Upper lobe of right lung (tissue), 1 donor: ENCODE measurements at regions not wholly inside any gene's neighbourhood (a gene's known extent, or its start where the extent isn't known, plus 50 kb on each side); places are given as distances from the start of the nearest gene placed in this dataset.

Source experiments
- ATAC-seq: fragments of 200-7000 bp; cut with Tn5 transposase; one replicate; pipeline ENCODE4 v1.9.1; 2020; ENCODE audit warnings: mild to moderate bottlenecking, moderate library complexity
- DNase-seq: peaks from one replicate; pipeline ENCODE4 v3.0.0-alpha.2; 2020
- H3K27ac ChIP-seq: fragments of 200-600 bp; one replicate; pipeline ENCODE4 v1.8.0; 2022
- H3K27me3 ChIP-seq: fragments of 200-600 bp; one replicate; pipeline ENCODE4 v1.8.0; 2022; ENCODE audit warnings: mild to moderate bottlenecking
- H3K36me3 ChIP-seq: fragments of 200-600 bp; one replicate; pipeline ENCODE4 v1.8.0; 2022
- H3K4me1 ChIP-seq: fragments of 200-600 bp; one replicate; pipeline ENCODE4 v1.8.0; 2022
- H3K4me3 ChIP-seq: fragments of 200-600 bp; one replicate; pipeline ENCODE4 v1.8.0; 2022; ENCODE audit warnings: mild to moderate bottlenecking
- H3K9me3 ChIP-seq: fragments of 200-600 bp; one replicate; pipeline ENCODE4 v1.8.0; 2022
- intact Hi-C: fragments of 100-400 bp; cut with DNase I; formaldehyde crosslinking; loops from one replicate; pipeline ENCODE4 v1.11.0; 2022
- TF ChIP-seq, protein P1 (sequence below): fragments of 200-600 bp; IDR thresholded peaks from one replicate; pipeline ENCODE4 v1.8.0; 2022; ENCODE audit warnings: antibody characterized with exemption
- donor health status: DM: no; HTN: yes; CAD: no; lungs with severe emphysema.

DNA sequence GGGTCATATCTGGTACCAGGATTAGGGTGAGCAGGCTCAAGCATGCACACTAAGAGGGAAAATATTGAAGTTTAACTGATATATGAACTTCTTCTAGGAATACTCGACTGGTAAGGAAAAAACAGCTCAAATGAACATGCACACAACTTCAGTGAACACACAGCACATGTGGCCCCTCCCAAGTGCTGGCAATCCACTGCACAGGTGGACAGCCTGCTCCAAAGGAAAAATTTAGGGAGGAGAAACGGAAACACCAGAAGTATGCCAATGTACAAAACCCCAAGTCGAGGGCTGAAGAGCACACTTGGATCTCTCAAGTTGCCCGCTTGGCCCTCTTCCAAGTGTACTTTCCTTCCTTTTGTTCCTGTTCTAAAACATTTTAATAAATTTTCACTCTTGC is 205.0 kb upstream of the FAM47C start:
- intact Hi-C loops, result no loop called here
- H3K36me3 ChIP-seq, result no peaks in the 10 kb centered on the region
- no peaks in the 10 kb centered on the region for H3K9me3 ChIP-seq
- H3K4me3 ChIP-seq, result no peak overlapping the region
- H3K27me3 ChIP-seq, result no peaks in the 10 kb centered on the region
- no peaks in the 10 kb centered on the region for H3K4me1 ChIP-seq
- ATAC-seq (peak; percentile 13), DNase-seq (no peak)
- no peak overlapping the region for H3K27ac ChIP-seq
- TF ChIP-seq, protein P1, sequence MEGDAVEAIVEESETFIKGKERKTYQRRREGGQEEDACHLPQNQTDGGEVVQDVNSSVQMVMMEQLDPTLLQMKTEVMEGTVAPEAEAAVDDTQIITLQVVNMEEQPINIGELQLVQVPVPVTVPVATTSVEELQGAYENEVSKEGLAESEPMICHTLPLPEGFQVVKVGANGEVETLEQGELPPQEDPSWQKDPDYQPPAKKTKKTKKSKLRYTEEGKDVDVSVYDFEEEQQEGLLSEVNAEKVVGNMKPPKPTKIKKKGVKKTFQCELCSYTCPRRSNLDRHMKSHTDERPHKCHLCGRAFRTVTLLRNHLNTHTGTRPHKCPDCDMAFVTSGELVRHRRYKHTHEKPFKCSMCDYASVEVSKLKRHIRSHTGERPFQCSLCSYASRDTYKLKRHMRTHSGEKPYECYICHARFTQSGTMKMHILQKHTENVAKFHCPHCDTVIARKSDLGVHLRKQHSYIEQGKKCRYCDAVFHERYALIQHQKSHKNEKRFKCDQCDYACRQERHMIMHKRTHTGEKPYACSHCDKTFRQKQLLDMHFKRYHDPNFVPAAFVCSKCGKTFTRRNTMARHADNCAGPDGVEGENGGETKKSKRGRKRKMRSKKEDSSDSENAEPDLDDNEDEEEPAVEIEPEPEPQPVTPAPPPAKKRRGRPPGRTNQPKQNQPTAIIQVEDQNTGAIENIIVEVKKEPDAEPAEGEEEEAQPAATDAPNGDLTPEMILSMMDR, result no peak

DNA sequence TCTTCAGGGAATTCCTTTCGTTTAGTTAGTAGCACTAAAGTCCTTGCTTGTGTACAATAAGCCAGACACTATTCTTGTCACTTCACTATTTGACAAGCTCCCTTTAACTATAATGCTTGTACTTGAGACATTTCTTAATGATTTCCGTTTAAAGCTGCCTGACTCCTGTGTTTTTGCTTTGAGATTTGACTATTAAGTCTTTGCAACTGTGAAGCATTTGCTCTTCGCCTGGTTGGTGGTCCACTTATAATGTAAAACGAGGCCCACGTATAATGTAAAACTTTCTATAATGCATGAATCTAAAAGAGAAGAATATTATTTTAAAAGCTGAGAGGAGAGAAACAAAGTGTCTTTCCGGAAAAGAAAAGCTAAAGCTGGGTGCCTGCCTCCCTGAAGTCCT is 204.1 kb upstream of the FAM47C start:
- intact Hi-C loops, result no loop called here
- TF ChIP-seq, protein P1, result no peak
- no peak overlapping the region for H3K4me3 ChIP-seq
- H3K4me1 ChIP-seq, result no peaks in the 10 kb centered on the region
- no peaks in the 10 kb centered on the region for H3K36me3 ChIP-seq
- DNase-seq, result no peak
- H3K27ac ChIP-seq, result no peak overlapping the region
- H3K9me3 ChIP-seq, result no peaks in the 10 kb centered on the region
- no peak for ATAC-seq
- no peaks in the 10 kb centered on the region for H3K27me3 ChIP-seq

DNA sequence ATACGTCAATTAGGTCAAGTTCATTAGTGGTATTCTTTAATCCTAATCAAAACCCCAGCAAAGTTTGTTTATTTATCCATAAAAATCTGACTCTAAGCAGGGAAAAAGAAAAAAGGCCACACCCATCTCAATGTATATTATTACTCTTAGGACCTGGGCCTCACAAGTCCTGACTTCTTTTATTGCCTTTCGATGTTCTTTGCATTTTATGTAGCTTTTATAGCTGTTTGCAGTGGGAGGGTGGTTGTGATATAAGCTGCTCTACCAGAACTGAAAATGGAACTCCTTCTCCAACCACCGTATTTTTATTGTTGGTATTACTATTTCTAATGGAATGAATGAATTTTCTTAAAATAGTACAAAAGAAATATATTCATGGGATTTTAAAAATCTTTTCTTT is 163.3 kb upstream of the FAM47C start:
- Histone ChIP-seq H3K4me1 (no peaks in the 10 kb centered on the region), H3K36me3 (no peaks in the 10 kb centered on the region), H3K4me3 (no peak overlapping the region), H3K27me3 (no peaks in the 10 kb centered on the region), H3K27ac (no peak overlapping the region), H3K9me3 (no peaks in the 10 kb centered on the region)
- ATAC-seq (no peak), DNase-seq (no peak)
- TF ChIP-seq, protein P1, result no peak
- intact Hi-C loops, result no loop called here

DNA sequence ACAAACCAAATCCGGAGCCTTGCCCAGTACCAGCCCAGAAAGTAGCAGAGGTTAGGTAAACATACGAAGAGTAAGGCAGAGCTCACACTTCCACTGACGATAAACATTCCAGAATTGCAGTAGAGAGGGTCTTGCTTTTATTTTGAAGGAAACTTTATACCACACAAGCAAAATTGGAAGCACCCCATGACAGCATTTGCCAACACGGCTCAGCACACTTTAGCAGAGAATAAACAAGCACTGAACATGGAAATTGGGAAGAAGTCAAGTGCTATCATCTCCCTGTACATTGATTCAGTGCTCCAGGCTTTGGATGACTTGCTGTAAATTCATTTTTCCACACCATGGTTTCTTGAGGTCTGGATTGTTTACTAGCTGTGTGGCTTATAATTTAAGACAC is 160.7 kb upstream of the FAM47C start:
- H3K4me1 ChIP-seq, result no peaks in the 10 kb centered on the region
- no peaks in the 10 kb centered on the region for H3K36me3 ChIP-seq
- intact Hi-C loops, result no loop called here
- DNase-seq, result no peak
- no peak overlapping the region for H3K4me3 ChIP-seq
- no peak overlapping the region for H3K27ac ChIP-seq
- no peak for ATAC-seq
- TF ChIP-seq, protein P1, result no peak
- H3K27me3 ChIP-seq, result no peaks in the 10 kb centered on the region
- no peaks in the 10 kb centered on the region for H3K9me3 ChIP-seq

DNA sequence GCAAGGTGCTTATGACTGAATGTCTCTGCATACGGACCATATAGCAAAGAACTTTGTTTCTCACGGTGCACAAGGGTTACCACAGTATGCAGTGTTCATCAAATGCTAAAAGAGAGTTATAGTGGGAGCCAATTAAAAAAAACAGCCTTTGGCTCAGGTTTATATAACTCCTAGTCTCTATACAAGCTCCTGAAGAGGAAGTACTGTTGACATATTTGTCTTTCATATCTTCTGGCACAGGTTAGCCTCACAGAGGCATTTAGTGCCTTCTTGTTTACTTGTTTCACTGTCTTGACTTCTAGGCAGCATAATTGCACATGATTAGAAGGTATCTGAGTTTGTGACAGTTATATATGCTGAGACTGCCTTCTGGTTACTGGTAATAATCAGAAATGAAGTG is 158.8 kb upstream of the FAM47C start:
- no peaks in the 10 kb centered on the region for H3K9me3 ChIP-seq
- no peak overlapping the region for H3K27ac ChIP-seq
- no peaks in the 10 kb centered on the region for H3K36me3 ChIP-seq
- no peak for ATAC-seq
- TF ChIP-seq, protein P1, result no peak
- no peak for DNase-seq
- no peaks in the 10 kb centered on the region for H3K4me1 ChIP-seq
- no peak overlapping the region for H3K4me3 ChIP-seq
- H3K27me3 ChIP-seq, result no peaks in the 10 kb centered on the region
- intact Hi-C loops, result no loop called here

DNA sequence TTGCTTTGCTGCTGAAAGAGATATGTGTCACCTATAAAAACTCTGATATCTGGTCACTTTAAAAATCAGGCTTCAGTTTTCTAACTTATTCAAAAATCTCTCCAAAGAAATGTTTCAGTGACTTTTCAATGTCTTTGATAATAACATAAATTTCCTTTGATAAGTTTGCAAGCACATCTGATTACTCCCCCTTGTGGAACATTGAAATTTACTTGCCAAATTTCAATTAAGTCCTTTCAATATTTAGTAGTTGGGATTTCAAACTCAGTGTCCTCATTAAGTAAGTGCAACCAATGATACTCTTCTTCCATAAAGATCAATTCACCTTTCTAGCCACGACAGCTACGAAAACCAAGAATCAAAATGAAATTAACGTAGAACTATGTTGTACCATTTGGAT is 151.3 kb upstream of the FAM47C start:
- intact Hi-C loops, result no loop called here

More for the DNA sequence above, 151.3 kb upstream of the FAM47C start:
- no peaks in the 10 kb centered on the region for H3K9me3 ChIP-seq
- H3K27ac ChIP-seq, result no peak overlapping the region
- H3K27me3 ChIP-seq, result no peaks in the 10 kb centered on the region
- TF ChIP-seq, protein P1, result no peak
- H3K4me3 ChIP-seq, result no peak overlapping the region
- DNase-seq (no peak), ATAC-seq (no peak)
- no peaks in the 10 kb centered on the region for H3K36me3 ChIP-seq
- H3K4me1 ChIP-seq, result no peaks in the 10 kb centered on the region
